C4-2B (cell line): ENCODE measurements at regions not wholly inside any gene's neighbourhood (a gene's known extent, or its start where the extent isn't known, plus 50 kb on each side); places are given as distances from the start of the nearest gene placed in this dataset.

Source experiments
- CTCF ChIP-seq: fragments of 450-650 bp; conservative IDR thresholded peaks from 2 replicates; pipeline ENCODE4 v1.5.1; 2017; ENCODE audit warnings: mild to moderate bottlenecking
- ZFX ChIP-seq: fragments of 450-650 bp; IDR thresholded peaks from 2 replicates; pipeline ENCODE4 v1.6.1; 2017

GRCh38 chr5:117218789-117219188, 644.2 kb upstream of the SEMA6A start:
- no peak for TF ChIP-seq CTCF
- no peak for TF ChIP-seq ZFX
